ENCODE measurements at regions not wholly inside any gene's neighbourhood (a gene's known extent, or its start where the extent isn't known, plus 50 kb on each side); places are given as distances from the start of the nearest gene placed in this dataset.
A peak's percentile ranks its signal among the peaks of the same experiment; 100 is the strongest.

DNA sequence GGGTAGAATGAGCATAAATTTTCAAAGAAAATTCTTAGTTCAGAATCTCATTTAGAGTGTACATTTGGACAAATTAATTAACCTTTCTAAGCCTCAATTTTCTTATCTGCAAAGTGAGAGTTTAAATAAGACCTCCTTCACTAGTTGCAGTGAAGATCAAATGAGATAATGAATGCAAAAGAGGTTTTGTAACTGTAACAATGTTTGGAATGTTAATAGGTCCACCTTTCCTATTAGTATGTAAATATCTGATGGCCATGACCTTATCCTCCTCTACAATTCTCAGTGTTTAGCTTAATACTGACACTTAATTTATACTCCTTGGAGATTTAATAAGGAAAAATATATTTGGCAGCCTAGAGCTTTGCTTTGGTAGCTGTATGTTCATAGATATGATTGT is 138.8 kb downstream of the GABRG1 start:
- no peak for DNase-seq (ENCODE audit: low spot score)

DNA sequence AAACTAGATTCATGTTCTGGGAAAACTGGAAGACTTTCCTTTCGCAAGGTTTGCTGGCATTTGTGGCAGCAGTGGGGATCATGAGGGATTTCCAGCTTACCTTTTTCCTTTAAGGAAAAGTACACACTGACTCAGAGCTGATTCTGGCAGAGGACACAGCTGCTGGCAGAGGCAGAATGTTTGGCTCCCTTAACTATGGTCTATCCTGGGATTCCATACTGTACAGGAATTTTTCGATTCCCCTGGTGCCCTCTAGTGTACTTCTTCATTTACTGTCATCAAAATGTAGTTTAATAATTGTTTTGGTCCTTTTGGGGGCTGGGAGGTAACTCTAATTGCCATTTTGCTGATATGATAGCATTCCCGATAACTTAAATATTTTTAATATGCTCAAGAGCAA is 152.7 kb downstream of the GABRG1 start:
- no peak for DNase-seq (ENCODE audit: low spot score)

DNA sequence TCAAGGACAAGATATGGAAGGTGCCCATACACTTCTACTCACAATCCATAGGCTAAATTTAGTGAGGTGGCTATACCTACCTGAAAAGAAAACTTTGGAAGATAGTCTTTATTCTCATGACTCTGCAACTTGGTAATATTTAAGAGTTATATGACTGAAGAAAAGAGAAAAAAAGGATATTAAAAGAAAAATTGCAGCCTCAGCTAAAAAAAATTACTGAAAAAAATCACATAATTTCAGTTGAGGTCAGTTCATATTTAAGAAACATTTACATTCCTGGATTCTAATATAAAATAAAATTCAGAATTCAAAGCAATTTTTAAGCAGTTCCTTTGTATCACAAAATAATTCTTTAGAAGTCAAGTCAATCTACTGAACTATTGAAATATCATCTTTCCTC is 166.5 kb downstream of the GABRG1 start:
- DNase-seq (ENCODE audit: low spot score) = no peak

DNA sequence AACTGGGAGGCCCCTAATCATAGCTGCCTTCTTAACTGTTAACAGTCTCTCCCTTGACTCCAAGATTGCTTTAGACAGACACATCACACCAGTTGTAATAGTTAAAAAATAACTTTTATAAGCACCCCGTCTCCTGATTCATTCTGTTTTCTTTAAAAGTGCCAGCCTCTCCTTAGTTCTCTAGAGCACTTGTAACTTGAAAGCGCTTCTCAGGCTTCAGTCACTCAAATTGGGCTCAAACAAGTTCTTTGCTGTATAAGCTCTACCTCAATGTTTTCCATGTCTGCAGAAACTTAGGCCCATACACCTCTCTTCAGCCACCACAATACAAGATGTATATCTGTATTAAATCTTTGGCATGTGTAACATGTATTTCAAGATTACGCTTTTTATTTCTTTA is 169.6 kb downstream of the GABRG1 start:
- DNase-seq (ENCODE audit: low spot score) = no peak

DNA sequence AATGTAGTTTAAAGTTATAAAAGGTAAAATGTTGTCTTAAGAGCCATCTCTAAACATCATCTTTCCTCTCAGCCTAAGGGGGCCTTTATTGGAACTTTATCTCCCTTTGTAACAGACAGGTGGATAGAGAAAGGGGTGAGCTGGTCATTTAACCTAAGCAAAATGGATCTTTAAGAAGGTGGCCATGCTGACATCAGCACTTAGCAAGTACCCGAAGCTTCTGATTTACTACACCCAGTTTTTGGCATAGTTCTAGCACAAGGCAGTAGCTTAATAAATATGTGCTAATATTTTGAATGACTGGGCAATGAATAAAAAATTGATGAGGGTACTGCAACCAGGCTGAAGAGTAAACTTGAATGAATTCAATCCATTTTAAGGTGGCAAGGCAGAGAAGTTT is 172.7 kb downstream of the GABRG1 start:
- DNase-seq (ENCODE audit: low spot score) = no peak

DNA sequence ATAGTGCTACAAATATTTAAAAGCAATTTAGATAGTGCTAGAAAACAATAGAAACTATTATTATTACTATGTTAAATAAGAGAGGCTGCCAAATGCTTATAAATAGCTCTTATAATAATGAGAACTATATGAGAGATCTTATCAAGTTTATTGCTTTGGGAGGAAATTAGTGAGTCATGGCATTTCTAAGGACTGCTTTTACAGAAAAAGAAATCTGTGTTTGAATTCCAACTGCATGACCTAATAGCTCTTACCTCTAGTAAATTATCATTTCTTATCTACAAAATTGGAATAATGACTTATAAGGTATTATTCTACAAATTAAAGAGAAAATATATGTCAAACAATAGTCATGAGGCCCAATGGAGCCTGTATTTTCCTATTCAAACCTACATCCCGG is 177.2 kb downstream of the GABRG1 start:
- peak; percentile 31 for DNase-seq (ENCODE audit: low spot score)

DNA sequence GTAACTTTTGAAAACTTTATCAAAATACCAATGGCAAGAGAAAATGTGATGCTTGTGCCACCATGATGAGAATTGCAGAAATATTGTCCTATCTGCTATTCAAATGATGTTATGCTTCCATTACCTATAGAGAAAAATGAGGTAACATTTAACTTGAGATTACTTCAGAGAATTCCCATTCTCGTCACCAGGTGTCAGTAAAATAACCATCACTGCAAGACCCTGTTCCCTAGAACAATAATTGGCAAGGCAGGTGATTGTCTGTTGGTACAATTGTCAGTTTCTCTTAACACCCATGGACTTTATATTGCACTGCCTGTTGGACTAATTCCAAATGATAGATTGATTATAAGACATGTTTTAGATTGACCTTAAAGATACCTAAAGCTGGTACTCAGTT is 179.9 kb downstream of the GABRG1 start:
- DNase-seq (ENCODE audit: low spot score) = no peak

DNA sequence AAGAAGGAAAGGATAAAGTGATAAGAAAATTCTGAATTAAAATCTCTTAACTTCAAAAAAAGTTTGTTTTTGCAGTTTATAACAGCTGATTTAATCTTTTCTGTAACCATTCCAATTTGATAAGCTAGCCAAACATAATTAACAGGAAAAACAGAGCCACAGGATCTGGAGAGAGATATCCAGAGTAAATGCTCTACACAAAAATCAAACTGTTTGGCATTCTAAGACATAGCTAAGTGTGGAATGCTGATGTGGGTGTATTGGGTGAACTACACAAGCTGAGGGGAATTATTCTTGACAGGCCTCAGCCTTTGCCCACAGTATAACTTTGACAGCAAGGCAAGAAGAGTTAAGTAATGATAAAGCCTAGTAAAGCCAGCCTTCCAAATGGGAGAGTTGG is 184.8 kb downstream of the GABRG1 start:
- peak; percentile 47 for DNase-seq (ENCODE audit: low spot score)

DNA sequence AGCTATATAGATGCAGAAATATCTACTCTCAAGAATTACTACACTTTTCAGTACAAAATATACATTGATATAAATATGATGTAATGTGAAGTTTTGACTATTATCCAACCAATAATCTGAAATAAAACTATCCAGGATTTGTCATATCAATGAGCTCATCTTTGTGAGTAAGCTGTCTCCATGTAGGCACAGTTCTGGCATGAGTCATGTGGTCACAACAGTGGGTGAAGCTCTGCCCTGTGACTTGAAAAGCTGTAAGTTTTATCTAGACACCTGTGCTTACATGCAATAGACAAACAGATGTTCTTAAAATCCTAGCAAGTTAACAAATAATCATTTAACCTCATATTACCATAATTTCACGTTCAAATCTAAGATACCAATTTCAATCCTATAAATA is 192.7 kb downstream of the GABRG1 start:
- DNase-seq (ENCODE audit: low spot score) = no peak

DNA sequence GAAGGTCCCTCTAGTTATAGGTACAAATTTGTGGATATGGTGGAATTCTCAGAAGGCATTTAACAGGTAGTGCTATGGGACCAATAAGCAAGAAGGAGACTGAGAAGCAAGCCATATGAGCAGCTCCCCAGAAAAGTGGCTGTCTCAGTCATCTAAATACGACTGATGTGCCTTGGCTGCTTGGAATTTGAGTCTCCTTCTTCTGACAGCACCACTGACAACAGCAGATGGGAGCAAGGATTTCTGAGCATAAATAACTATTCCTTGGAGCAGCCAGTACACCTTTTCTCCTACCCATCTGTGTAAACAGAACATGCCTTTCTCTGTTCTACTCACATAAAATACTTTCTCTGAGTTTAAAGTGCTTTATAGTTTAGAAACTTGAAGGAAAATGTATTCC is 196.2 kb downstream of the GABRG1 start:
- no peak for DNase-seq (ENCODE audit: low spot score)

DNA sequence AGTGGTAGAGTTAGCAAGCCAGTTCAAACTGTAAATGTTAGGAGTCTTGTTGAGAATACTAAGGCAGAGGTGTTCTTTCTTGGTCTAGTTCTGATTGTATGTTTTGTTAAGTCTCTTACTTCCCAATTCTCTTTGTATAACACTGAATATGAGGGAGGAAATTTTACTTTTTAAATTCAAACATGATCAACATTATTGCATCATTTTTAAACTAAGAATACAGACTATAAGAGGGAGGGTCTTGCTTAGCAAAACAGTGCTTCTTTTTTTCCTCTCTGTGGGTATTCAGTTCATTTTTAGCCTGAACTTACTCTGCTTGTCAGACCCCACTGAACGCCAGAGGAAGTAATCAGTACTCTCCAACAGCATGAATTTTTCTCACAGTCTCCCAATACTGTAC is 198.0 kb downstream of the GABRG1 start:
- no peak for DNase-seq (ENCODE audit: low spot score)

DNA sequence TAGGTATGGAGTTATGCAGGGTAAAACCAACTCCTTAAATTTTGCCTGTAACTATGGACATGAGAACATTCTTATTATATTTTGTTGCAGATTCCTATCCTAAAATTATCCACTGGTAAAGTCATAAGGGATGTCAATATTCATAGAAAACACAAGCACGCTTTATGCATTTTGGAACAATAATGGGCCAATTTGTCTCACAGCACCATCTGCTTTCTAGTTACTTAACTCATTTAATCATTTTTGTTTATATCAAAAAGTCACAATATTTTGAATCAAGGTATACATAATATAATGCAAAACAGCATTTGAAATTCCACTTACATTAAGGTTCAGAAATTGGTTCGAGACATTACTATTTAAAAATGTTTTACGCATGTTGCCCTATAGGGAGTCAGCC is 203.0 kb downstream of the GABRG1 start:
- no peak for DNase-seq (ENCODE audit: low spot score)

DNA sequence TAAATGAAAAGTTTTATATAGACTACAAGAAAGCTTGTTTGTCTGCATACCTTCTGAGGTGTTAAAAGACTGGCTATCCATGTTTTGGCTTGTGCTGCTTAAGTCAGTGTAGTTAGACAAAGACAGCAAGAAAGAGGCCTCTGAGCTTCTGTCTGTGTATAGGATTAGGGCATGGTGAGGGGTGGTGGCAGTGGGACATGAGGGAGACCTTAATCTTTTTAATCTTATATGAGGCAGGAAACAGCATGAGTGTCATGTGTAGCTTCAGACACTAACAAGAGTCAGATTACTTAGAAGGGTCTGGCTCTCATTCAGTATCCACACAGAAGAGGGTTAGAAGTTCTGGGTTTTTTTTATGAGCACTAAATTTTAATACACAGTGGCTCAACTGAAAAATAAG is 213.3 kb downstream of the GABRG1 start:
- DNase-seq (ENCODE audit: low spot score) = no peak

DNA sequence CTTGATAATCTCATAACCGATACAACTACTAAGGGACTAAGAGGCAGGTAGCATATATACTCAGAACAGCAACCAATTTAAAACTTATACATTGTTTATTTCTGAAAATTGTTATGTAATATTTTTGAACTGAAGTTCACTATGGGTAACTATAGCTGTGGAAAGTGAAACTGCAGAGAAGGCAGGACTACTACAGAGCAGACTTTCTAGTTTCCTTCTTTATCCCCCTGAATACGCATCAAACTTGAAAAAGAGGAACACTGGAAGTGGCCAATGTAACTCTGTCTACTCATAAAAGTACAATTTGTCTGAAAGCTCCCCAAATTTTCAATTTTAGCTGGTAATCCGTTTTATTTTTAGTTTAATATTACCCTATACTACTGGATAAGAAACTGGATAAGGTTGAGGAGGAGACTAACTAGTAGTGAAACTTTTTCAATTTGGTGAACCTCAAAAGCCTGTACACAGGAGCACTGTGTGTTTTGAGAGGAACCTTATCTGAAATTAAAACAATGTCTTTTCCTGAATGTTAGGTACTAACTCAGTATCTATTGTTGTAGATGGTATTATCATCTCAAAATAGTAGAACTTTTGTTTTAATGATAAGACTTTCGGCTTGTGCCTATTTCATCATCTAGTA is 225.8 kb downstream of the GABRG1 start:
- DNase-seq (ENCODE audit: low spot score) = no peak

DNA sequence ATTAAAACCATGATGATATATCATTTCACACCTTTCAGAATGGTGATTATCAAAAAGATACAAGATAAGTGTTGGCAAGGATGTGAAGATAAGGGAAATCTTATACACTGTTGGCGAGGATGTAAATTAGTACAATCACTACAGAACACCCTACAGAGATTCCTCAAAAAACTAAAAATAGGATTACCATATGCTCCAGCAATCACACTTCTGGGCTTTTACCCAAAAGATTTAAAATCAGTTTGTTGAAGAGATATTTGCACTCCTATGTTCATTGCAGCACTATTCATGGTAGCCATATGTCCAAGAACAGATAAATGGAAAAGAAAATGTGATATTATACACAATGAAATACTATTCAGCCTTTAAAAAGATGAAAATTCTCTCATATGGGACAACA is 240.4 kb downstream of the GABRG1 start:
- DNase-seq (ENCODE audit: low spot score) = no peak

DNA sequence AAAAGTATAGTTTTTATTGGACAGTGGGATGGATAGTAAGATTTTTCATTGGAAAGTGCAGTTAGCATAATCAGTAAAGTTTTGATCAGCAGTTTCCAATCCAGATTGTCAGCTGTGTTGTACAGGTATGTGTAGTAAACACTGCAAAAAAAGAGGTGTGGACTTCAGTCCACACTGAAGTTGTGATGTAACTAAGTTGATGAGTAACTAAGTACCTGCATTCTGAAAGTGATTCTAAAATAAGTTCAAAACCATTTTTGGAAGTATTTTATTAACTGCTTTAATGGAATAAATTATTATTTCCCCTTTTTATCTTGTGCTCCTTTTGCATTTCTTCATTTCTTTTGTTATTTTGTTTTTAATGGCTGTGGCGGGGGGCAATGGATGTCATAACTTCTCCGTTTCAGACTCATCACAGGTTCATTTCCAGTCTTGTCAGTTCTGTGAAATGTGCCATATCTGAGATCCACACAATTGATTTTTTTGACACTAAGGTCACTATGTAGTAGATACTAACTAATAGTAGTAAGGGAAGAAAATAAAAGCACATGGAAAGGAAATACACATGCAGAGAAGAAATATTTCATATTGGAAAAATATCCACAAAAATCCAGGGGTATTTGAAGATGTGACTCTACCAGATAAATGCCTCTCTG is 247.5 kb downstream of the GABRG1 start:
- DNase-seq (ENCODE audit: low spot score) = no peak

DNA sequence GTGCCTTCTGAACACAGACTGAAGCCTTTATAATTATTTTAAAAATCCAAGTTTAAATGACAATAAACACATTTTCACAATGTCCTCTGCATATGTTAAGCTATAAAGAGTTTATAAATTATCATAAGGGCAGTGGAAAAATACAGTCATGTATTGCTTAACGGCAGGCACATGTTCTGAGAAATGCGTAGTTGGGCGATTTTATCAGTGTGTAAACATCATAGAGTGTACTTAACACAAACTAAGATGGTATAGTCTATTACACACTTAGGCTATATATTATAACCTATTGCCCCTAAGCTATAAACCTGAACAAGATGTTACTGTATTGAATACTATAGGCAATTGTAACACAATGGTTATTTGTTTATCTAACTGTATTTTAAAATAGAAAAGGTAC is 254.7 kb downstream of the GABRG1 start:
- no peak for DNase-seq (ENCODE audit: low spot score)

DNA sequence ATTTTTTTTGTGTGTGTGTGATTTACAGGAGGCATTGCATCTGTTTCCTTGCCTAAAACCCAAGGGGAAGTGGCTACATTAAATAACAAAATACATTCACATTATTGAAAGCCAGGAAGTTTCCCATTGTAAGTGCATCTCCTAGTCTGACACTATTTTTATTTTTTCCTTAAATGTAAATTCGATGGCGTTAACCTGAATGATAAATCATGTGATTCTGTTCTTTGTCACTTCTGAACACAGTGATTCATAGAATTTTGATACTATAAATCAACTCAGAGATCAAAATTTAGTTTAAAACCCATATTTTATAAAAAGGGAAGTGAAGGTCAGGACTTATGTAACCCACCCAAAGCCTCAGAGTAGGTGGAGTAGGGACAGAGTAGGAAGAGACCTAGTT is 258.1 kb downstream of the GABRG1 start:
- no peak for DNase-seq (ENCODE audit: low spot score)

DNA sequence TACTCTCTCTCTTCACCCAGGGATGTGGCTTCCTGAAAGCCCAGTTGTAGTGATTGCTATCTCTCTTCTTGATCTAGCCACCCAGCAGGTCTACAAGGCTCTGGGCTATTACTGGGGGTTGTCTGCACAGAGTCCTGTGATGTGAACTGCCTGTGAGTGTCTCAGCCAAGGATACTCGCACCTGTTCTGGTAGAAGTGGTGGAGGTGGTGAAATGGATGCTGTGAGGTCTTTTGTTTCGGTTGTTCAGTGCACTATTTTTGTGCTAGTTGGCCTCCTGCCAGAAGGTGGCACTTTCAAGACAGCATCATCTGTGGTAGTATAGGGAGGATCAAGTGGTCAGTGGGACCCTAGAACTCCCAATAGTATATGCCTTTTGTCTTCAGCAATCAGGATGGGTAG is 268.0 kb downstream of the GABRG1 start:
- DNase-seq (ENCODE audit: low spot score) = no peak

DNA sequence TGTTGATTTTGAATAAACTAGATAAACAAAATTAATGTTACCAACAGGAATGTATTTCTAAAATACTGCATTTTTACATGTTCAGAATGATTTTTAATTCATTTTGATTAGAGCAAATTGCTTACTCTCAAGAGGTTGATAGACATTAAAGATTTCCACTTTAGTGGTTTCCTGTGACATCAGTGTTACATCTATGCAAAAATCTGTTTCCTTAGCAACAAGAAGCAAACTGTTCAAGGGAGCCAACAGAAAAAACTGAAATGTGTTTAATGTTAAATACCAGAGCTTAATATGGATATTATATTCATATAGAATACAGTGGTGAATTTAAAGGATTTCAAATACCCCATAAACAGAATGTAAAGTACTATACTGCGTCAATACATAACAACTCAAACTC is 277.8 kb downstream of the GABRG1 start:
- no peak for DNase-seq (ENCODE audit: low spot score)

DNA sequence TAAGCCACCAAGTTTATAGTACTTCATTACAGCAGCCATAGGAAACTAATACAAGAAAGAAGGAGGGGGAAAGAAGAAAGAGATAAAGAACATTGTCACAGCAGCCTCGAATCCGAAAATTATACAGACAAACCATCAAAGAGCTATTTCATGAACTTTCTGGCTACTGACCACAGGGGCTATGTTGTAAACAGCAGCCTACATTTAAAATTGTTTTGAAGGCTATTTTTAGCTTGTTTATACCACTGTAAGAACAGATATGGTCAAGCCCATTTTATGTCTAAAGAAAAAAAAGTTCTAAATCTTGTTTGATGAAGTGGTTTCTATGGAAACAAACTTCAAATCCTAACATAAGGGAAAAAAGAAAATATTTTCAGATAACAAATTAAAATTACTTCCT is 282.1 kb downstream of the GABRG1 start:
- DNase-seq (ENCODE audit: low spot score) = no peak

DNA sequence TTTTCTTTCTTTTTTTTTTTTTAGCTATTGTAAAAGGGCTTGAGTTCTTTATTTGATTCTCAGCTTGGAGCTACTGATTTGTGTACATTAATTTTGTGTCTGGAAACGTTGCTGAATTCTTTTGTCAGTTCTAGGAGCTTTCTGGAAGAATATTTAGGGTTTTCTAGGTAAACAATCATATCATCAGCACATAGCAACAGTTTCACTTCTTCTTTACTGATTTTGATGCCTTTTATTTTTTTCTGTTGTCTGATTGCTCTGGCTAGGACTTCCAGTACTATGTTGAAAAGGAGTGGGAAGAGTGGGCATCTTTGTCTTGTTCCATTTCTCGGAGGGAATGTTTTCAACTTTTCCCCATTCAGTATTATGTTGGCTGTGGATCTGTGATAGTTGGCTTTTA is 292.2 kb downstream of the GABRG1 start:
- no peak for DNase-seq (ENCODE audit: low spot score)

DNA sequence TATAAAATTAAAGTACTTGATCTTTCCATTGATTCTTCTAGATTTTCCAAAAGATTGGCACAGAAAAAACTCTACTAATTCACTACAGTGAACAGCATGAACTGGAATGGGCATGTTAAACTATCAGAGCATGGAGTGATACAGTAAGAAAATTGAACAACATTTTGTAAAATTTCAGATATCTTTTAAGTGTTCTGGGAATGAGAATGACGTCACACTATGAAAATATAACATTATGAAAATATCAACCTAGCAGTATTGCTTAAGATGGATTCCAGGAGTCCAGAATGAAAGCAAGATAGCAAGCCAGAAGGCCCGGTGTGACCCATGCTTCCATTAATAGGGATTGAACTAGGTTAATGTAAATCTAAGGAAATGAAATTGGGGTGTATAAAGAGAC is 319.9 kb downstream of the GABRG1 start:
- DNase-seq (ENCODE audit: low spot score) = no peak

DNA sequence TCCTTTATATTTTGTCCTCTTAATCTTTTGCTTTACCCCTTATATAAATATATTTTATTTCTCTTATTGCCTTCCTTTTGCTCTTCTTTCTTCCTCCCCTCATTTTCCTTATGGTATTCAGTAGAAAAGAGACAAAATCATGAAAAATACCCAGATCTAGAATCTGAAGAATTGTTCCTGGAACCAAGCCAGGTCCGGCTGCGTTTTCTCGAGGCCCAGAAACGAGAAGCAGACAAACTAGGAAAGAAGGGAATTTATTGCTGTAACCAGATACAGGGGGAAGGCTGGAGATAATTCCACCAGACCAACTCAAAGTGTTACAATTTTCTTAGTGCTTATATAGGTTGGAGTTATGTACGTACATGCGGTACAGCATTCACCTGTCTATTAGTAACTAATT is 328.7 kb downstream of the GABRG1 start:
- peak; percentile 76 for DNase-seq (ENCODE audit: low spot score)

Data from umbilical cord (tissue), 1 donor.